ENCODE measurements at regions not wholly inside any gene's neighbourhood (a gene's known extent, or its start where the extent isn't known, plus 50 kb on each side); places are given as distances from the start of the nearest gene placed in this dataset.

DNA sequence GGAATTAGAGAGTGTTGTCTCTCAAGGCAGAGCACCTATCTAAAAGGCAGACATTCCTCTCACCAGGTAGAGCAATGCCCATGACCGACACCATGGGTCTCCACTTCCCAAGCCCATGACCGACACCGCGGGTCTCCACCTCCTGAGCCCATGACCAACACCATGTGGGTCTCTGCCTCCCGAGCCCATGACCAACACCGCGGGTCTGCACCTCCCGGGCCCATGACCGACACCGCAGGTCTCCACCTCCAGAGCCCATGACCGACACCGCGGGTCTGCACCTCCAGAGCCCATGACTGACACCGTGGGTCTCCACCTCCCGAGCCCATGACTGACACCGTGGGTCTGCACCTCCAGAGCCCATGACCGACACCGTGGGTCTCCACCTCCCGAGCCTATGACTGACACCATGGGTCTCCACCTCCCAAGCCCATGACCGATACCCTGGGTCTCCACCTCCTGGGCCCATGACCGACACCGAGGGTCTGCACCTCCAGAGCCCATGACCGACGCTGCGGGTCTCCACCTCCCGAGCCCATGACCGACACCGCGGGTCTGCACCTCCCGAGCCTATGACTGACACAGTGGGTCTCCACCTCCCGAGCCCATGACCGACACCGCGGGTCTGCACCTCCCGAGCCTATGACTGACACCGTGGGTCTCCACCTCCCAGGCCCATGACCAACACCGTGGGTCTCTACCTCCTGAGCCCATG, 262.4 kb upstream of the SALL3 start:
- Mint-ChIP-seq H3K36me3 (no peaks in the 10 kb centered on the region), H3K4me1 (peaks cover 2% of the 10 kb centered on the region)

DNA sequence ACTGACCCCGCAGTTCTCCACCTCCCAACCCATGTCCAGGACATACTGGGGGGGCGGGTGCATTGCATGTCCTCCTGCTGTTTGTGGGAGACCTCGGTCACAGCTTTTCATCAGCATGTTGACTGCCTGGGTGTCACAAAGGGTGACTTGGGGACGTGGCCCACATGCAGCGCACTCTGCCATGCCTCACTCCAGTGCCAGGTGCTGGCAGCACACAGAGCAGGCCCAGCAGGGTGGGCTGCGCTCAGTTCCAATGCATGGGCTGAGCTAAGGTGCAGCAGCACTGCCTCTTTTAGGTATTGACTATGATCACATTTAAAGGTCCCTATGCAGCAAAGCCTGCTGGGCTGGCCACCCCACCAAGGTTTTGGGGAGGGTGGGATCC, 261.9 kb upstream of the SALL3 start:
- Mint-ChIP-seq H3K27ac (no peak overlapping the region), H3K4me1 (peaks cover 2% of the 10 kb centered on the region), H3K27me3 (peaks cover 18% of the 10 kb centered on the region), H3K4me3 (no peak overlapping the region), H3K9me3 (no peaks in the 10 kb centered on the region), H3K36me3 (no peaks in the 10 kb centered on the region)
- DNase-seq, result no peak

More for the DNA sequence above, 262.4 kb upstream of the SALL3 start:
- Mint-ChIP-seq H3K27ac (no peak overlapping the region), H3K4me3 (no peak overlapping the region), H3K9me3 (no peaks in the 10 kb centered on the region), H3K27me3 (peaks cover 13% of the 10 kb centered on the region)
- DNase-seq, result no peak

DNA sequence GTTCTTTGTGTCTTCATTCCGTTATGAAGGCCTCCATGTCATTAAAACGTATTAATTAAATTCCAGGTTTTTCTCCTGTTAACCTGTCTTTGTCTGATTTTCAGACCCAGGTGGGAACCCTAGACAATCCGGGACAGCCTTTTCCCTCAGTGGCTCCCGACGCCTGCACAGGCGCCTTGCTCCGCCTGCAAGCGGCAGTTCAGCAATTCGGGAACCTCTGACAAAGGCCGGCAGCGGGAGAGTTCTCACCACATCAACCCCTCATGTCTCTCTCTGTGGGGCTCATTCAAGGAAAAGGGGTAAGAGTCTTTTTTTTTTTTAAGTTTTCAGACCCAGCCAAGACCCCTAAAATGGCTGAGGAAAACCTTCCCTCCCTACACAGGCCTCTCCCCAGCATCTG, 259.8 kb upstream of the SALL3 start:
- Mint-ChIP-seq H3K27me3 (peaks cover 24% of the 10 kb centered on the region), H3K27ac (no peak overlapping the region), H3K36me3 (no peaks in the 10 kb centered on the region), H3K4me3 (no peak overlapping the region), H3K4me1 (peaks cover 2% of the 10 kb centered on the region), H3K9me3 (no peaks in the 10 kb centered on the region)
- no peak for DNase-seq

GRCh38 chr18:78720456-78721237, 259.0 kb upstream of the SALL3 start:
- Mint-ChIP-seq H3K27me3 (peaks cover 24% of the 10 kb centered on the region), H3K4me3 (no peak overlapping the region), H3K9me3 (no peaks in the 10 kb centered on the region)

DNA sequence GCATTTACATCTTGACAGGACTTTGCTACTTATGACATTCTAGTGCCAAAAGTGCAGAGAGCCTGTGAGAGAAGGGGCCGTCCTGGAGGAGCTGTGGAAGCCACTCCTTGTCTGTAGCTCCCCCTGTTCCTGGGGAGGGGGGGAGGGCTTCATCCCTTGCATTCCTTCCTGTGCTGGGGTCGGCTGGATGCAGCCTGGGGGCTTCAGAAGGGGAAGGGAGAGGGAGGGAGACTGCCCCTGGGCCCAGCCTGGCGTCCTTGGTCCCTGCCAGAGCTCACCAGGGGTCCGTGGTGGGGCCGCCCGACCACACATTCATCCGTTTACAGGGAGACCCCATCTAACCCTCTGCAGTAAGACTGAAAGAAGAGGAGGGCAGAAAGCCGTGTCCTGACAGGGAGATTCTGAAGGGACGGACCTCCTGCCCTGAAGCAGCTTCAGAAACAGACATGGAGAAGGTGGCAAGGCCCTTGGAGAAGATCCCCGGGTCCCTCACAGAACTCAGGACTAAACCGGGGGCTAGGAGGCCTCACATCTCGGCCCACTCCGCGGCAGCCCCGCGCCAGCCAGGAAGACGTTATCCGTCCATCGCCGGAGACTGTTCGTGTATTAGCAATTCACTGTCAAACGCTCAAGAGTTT, 258.3 kb upstream of the SALL3 start:
- H3K27ac Mint-ChIP-seq, result no peak overlapping the region
- no peak for DNase-seq

More at GRCh38 chr18:78720456-78721237, 259.0 kb upstream of the SALL3 start:
- H3K27ac Mint-ChIP-seq, result no peak overlapping the region
- H3K36me3 Mint-ChIP-seq, result no peaks in the 10 kb centered on the region
- DNase-seq, result no peak
- H3K4me1 Mint-ChIP-seq, result peaks cover 4% of the 10 kb centered on the region

GRCh38 chr18:78721981-78722380, 257.6 kb upstream of the SALL3 start:
- no peak for DNase-seq
- no peaks in the 10 kb centered on the region for H3K36me3 Mint-ChIP-seq
- H3K27me3 Mint-ChIP-seq, result peaks cover 24% of the 10 kb centered on the region
- no peaks in the 10 kb centered on the region for H3K9me3 Mint-ChIP-seq
- no peak overlapping the region for H3K27ac Mint-ChIP-seq
- peaks cover 4% of the 10 kb centered on the region for H3K4me1 Mint-ChIP-seq
- no peak overlapping the region for H3K4me3 Mint-ChIP-seq

More for the DNA sequence above, 258.3 kb upstream of the SALL3 start:
- Mint-ChIP-seq H3K27me3 (peaks cover 24% of the 10 kb centered on the region), H3K4me1 (peaks cover 4% of the 10 kb centered on the region), H3K4me3 (no peak overlapping the region), H3K9me3 (no peaks in the 10 kb centered on the region), H3K36me3 (no peaks in the 10 kb centered on the region)

- DNase-seq, result no peak
- Mint-ChIP-seq H3K27ac (no peak overlapping the region), H3K27me3 (peaks cover 24% of the 10 kb centered on the region), H3K36me3 (no peaks in the 10 kb centered on the region), H3K9me3 (no peaks in the 10 kb centered on the region), H3K4me3 (no peak overlapping the region), H3K4me1 (peaks cover 4% of the 10 kb centered on the region)
Measured at GRCh38 chr18:78722386-78722785, 257.2 kb upstream of the SALL3 start.

GRCh38 chr18:78722929-78723710, 256.5 kb upstream of the SALL3 start:
- no peaks in the 10 kb centered on the region for H3K36me3 Mint-ChIP-seq
- H3K4me3 Mint-ChIP-seq, result no peak overlapping the region
- no peak for DNase-seq
- H3K9me3 Mint-ChIP-seq, result no peaks in the 10 kb centered on the region
- peaks cover 24% of the 10 kb centered on the region for H3K27me3 Mint-ChIP-seq
- no peak overlapping the region for H3K27ac Mint-ChIP-seq
- H3K4me1 Mint-ChIP-seq, result peaks cover 4% of the 10 kb centered on the region

DNA sequence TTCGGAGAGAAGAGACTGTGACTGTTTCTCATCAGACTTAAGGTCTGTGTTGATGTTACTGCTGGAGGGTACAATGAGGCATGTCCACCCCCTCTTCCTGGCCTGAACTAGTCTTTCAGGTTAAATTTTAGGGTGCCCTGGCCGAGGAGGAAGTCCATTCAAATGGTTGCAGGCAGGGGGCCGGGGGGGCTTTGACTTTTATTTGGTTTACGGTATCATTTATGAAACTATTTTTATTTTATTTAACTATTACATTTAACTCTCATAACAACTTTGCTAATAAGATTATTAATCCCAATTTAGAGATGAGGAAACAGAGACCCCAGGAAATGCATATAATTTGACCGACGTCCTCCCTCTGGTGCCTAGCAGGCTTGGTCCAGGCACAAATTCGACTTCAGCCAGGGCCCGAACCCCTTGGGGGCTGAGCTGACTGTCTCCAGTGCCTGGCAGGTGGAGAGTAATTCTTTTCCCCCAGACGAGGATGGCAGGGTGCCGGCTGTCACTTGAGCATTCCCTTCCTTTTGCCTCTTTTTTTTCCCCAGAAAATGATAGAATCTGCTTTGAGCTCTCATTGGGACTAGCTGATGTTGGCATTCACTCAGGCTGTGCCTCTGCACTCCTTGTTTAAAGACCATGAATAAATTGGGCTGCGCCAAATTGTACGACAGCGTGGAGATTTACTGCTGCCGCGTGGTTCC, 255.3 kb upstream of the SALL3 start:
- peaks cover 24% of the 10 kb centered on the region for H3K27me3 Mint-ChIP-seq
- no peaks in the 10 kb centered on the region for H3K36me3 Mint-ChIP-seq
- H3K4me1 Mint-ChIP-seq, result peaks cover 4% of the 10 kb centered on the region
- no peak for DNase-seq
- no peak overlapping the region for H3K4me3 Mint-ChIP-seq
- H3K9me3 Mint-ChIP-seq, result no peaks in the 10 kb centered on the region
- no peak overlapping the region for H3K27ac Mint-ChIP-seq

DNA sequence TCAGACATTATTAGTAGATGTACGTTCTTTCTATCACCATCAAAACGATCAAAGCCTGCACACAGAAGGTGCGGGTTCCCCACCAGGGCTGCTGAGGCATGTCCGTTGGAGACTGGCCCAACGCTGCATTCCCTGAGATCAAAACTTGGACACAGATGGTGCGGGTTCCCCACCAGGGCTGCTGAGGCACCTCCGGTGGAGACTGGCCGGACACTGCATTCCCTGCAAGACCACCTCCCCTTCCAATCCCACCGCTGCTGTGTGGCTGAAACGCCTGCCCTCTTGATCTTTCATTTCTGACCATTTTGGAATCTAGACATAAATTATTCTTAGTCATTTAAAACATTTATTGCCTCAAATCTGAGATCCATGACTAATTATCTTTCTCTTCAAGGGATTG, 254.2 kb upstream of the SALL3 start:
- Mint-ChIP-seq H3K4me3 (no peak overlapping the region), H3K4me1 (peaks cover 4% of the 10 kb centered on the region), H3K27me3 (peaks cover 20% of the 10 kb centered on the region), H3K9me3 (no peaks in the 10 kb centered on the region), H3K27ac (no peak overlapping the region), H3K36me3 (no peaks in the 10 kb centered on the region)
- no peak for DNase-seq

- Mint-ChIP-seq H3K36me3 (no peaks in the 10 kb centered on the region), H3K27me3 (peaks cover 17% of the 10 kb centered on the region), H3K4me3 (no peak overlapping the region), H3K4me1 (peaks cover 3% of the 10 kb centered on the region), H3K9me3 (no peaks in the 10 kb centered on the region), H3K27ac (no peak overlapping the region)
- DNase-seq, result no peak
Measured at GRCh38 chr18:78726326-78727056, 253.1 kb upstream of the SALL3 start.

DNA sequence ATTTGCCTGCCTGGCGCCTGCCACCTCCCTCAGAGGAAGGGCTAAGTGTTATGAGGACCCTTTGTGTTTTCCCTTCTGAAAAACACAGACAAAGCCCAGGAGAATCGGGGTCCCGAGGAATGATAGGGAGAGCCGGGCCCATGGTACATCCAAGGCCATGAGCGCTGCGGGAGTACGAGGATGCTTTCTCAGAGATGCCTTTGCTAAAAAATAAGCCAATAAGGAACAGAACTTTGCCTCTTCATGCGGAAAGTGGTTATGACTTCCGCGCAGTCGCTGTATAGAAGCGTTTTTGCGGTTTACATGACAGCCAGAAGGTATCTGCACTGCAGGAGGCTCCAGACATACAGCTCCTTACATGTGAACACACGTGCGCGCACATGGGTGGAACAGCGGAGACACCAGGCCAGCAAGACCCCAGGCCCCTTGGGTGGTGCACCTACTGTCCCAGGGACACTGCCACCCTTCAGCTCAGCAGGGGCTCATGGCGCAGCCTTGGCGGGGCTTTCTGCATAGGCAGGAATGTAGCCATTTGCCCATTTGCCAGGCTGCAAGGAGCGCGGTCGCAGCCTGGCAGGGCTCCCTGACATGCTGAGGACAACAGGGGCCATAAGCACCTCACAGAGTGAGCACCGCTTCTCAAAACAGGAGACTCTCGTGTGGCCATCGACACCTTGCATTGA, 252.4 kb upstream of the SALL3 start:
- Mint-ChIP-seq H3K27ac (no peak overlapping the region), H3K27me3 (peaks cover 11% of the 10 kb centered on the region), H3K4me3 (no peak overlapping the region), H3K4me1 (peaks cover 1% of the 10 kb centered on the region), H3K36me3 (no peaks in the 10 kb centered on the region), H3K9me3 (no peaks in the 10 kb centered on the region)
- no peak for DNase-seq

DNA sequence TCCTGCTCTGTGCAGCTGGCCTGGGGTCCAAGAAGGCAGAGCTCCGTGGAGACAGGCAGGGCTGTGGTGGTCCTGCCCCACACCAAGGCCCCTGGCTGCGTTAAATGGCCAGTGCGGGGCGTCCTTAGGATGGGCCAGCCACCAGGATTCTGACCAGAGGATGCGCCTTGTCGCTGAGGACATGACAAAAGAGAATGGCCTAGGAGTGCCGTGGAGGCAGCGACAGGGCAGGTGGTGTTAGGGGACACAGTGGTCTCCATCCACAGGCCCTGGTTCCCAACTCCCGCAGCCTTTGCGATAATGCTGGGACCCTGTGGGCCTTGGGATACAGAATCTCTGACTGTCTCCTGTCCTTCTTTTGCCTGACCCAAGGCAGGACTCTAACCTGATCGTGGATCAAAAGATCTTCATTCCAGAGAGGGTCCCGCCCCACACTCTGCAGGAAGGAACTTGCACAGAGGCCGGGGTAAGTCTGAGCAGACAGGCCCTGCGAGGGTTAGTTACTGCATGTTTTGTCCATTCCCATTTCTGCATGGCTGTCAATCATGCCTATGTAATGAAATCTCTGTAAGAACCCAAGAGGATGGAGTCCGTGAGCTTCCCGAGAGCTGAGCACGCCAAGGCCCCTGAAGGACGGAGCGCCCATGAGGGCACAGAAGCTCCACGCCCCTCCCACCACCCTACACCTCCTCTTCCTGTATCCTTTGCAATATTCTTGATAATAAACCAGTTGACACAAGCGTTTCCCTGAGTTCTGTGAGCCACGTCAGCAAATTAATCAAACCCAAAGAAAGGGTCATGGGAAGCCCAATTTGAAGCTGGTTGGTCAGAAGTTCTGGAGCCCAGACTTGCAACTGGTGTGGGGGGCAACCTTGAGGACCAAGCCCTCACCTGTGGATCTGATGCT, 251.5 kb upstream of the SALL3 start:
- Mint-ChIP-seq H3K27ac (no peak overlapping the region), H3K4me3 (no peak overlapping the region), H3K9me3 (no peaks in the 10 kb centered on the region), H3K36me3 (no peaks in the 10 kb centered on the region), H3K4me1 (peaks cover 1% of the 10 kb centered on the region), H3K27me3 (peaks cover 2% of the 10 kb centered on the region)
- DNase-seq, result no peak

All from activated naive CD8-positive, alpha-beta T cell treated with anti-CD3 and anti-CD28 coated beads for 36 hours (primary cell).